ENCODE measurements at regions not wholly inside any gene's neighbourhood (a gene's known extent, or its start where the extent isn't known, plus 50 kb on each side); places are given as distances from the start of the nearest gene placed in this dataset.

- CTCF ChIA-PET: no interaction called here
- Mint-ChIP-seq H3K9me3 (ENCODE audit: unreplicated experiment) (peaks cover 7% of the 10 kb centered on the region), H3K4me3 (ENCODE audit: unreplicated experiment) (no peak overlapping the region), H3K4me1 (ENCODE audit: insufficient read depth, unreplicated experiment) (no peaks in the 10 kb centered on the region), H3K36me3 (ENCODE audit: insufficient read depth, unreplicated experiment) (no peaks in the 10 kb centered on the region), H3K27me3 (ENCODE audit: insufficient read depth, unreplicated experiment) (no peaks in the 10 kb centered on the region), H3K27ac (ENCODE audit: low read depth, unreplicated experiment) (no peak overlapping the region)
- intact Hi-C loops (cut with micrococcal nuclease): no loop called here
- DNase-seq (ENCODE audit: unreplicated experiment): no peak
- no TSS peak for BruUV-seq (replicated peaks)
- POLR2A ChIA-PET: interaction anchor here (1.0 to 1.1 kb wide), 2 partner anchors 54 to 337 kb away, joined by 3 to 4 read pairs; no protein-coding TSS in a partner anchor
- TF ChIP-seq, protein P1, sequence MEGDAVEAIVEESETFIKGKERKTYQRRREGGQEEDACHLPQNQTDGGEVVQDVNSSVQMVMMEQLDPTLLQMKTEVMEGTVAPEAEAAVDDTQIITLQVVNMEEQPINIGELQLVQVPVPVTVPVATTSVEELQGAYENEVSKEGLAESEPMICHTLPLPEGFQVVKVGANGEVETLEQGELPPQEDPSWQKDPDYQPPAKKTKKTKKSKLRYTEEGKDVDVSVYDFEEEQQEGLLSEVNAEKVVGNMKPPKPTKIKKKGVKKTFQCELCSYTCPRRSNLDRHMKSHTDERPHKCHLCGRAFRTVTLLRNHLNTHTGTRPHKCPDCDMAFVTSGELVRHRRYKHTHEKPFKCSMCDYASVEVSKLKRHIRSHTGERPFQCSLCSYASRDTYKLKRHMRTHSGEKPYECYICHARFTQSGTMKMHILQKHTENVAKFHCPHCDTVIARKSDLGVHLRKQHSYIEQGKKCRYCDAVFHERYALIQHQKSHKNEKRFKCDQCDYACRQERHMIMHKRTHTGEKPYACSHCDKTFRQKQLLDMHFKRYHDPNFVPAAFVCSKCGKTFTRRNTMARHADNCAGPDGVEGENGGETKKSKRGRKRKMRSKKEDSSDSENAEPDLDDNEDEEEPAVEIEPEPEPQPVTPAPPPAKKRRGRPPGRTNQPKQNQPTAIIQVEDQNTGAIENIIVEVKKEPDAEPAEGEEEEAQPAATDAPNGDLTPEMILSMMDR (IDR thresholded peaks at IDR 0.05; ENCODE audit: unreplicated experiment): no peak
These were observed 344.6 kb downstream of the BTG1 start for GRCh38 chr12:91801048-91801447.

- ChIA-PET POLR2A (interaction anchor here (1.1 kb wide), 2 partner anchors 12 to 352 kb away, joined by 3 read pairs; partner anchors contain the start of gene BTG1), CTCF (no interaction called here)
- intact Hi-C loops (cut with micrococcal nuclease): no loop called here
- no peaks in the 10 kb centered on the region for H3K36me3 Mint-ChIP-seq (ENCODE audit: insufficient read depth, unreplicated experiment)
- H3K4me3 Mint-ChIP-seq (ENCODE audit: unreplicated experiment): no peak overlapping the region
- TF ChIP-seq, protein P1 (IDR thresholded peaks at IDR 0.05; ENCODE audit: unreplicated experiment): no peak
- DNase-seq (ENCODE audit: unreplicated experiment): no peak
- no peaks in the 10 kb centered on the region for H3K9me3 Mint-ChIP-seq (ENCODE audit: unreplicated experiment)
- BruUV-seq (replicated peaks): no TSS peak
- H3K27me3 Mint-ChIP-seq (ENCODE audit: insufficient read depth, unreplicated experiment): no peaks in the 10 kb centered on the region
- H3K4me1 Mint-ChIP-seq (ENCODE audit: insufficient read depth, unreplicated experiment): no peaks in the 10 kb centered on the region
- H3K27ac Mint-ChIP-seq (ENCODE audit: low read depth, unreplicated experiment): no peak overlapping the region
These were observed 352.0 kb downstream of the BTG1 start for GRCh38 chr12:91793676-91794075.

- no peaks in the 10 kb centered on the region for H3K27me3 Mint-ChIP-seq (ENCODE audit: insufficient read depth, unreplicated experiment)
- DNase-seq (ENCODE audit: unreplicated experiment): no peak
- no peaks in the 10 kb centered on the region for H3K9me3 Mint-ChIP-seq (ENCODE audit: unreplicated experiment)
- ChIA-PET CTCF (interaction anchor here (0.6 to 1.8 kb wide), 2 partner anchors 19 to 117 kb away, joined by 4 read pairs; no protein-coding TSS in a partner anchor), POLR2A (interaction anchor here (1.4 kb wide), 1 partner anchor 10 kb away, joined by 4 read pairs; no protein-coding TSS in a partner anchor)
- intact Hi-C loops (cut with micrococcal nuclease): no loop called here
- no peak overlapping the region for H3K27ac Mint-ChIP-seq (ENCODE audit: low read depth, unreplicated experiment)
- no TSS peak for BruUV-seq (replicated peaks)
- no peaks in the 10 kb centered on the region for H3K4me1 Mint-ChIP-seq (ENCODE audit: insufficient read depth, unreplicated experiment)
- TF ChIP-seq, protein P1 (IDR thresholded peaks at IDR 0.05; ENCODE audit: unreplicated experiment): no peak
- no peak overlapping the region for H3K4me3 Mint-ChIP-seq (ENCODE audit: unreplicated experiment)
- no peaks in the 10 kb centered on the region for H3K36me3 Mint-ChIP-seq (ENCODE audit: insufficient read depth, unreplicated experiment)
These were observed 353.0 kb downstream of the BTG1 start for GRCh38 chr12:91792597-91792996.

- no TSS peak for BruUV-seq (replicated peaks)
These were observed 359.0 kb downstream of the BTG1 start for GRCh38 chr12:91786499-91787272.

More at GRCh38 chr12:91786499-91787272, 359.0 kb downstream of the BTG1 start:
- Mint-ChIP-seq H3K4me3 (ENCODE audit: unreplicated experiment) (no peak overlapping the region), H3K27ac (ENCODE audit: low read depth, unreplicated experiment) (no peak overlapping the region), H3K9me3 (ENCODE audit: unreplicated experiment) (no peaks in the 10 kb centered on the region), H3K36me3 (ENCODE audit: insufficient read depth, unreplicated experiment) (peaks cover 7% of the 10 kb centered on the region), H3K27me3 (ENCODE audit: insufficient read depth, unreplicated experiment) (no peaks in the 10 kb centered on the region), H3K4me1 (ENCODE audit: insufficient read depth, unreplicated experiment) (no peaks in the 10 kb centered on the region)
- DNase-seq (ENCODE audit: unreplicated experiment): no peak
- intact Hi-C loops (cut with micrococcal nuclease): no loop called here
- TF ChIP-seq, protein P1 (IDR thresholded peaks at IDR 0.05; ENCODE audit: unreplicated experiment): no peak
- ChIA-PET CTCF (interaction anchor here (0.7 kb wide), 1 partner anchor 345 kb away, joined by 4 read pairs; no protein-coding TSS in a partner anchor), POLR2A (interaction anchor here (0.6 to 2.8 kb wide), 4 partner anchors 12 to 408 kb away, joined by 3 to 12 read pairs (median 4); no protein-coding TSS in a partner anchor)

Data from MCF 10A (cell line).